GM12875 (cell line): ENCODE measurements at regions not wholly inside any gene's neighbourhood (a gene's known extent, or its start where the extent isn't known, plus 50 kb on each side); places are given as distances from the start of the nearest gene placed in this dataset.
"Not testable (repeated sequence)": the region's sequence is repeated elsewhere in the genome, so short reads cannot be mapped to it uniquely, and the experiment has no call there.

Experiments
- H3K4me3 ChIP-seq: one replicate; pipeline ENCODE4 v1.5.1; 2011; ENCODE audit warnings: low read depth, low read length, control low read depth
- TF ChIP-seq, protein P1 (sequence below): IDR thresholded peaks from 2 replicates; pipeline ENCODE4 v1.5.1; 2011; ENCODE audit warnings: low read depth, mild to moderate bottlenecking, control low read depth, inconsistent platforms, low read length, moderate library complexity, borderline replicate concordance; ENCODE audit not compliant: insufficient read depth

DNA sequence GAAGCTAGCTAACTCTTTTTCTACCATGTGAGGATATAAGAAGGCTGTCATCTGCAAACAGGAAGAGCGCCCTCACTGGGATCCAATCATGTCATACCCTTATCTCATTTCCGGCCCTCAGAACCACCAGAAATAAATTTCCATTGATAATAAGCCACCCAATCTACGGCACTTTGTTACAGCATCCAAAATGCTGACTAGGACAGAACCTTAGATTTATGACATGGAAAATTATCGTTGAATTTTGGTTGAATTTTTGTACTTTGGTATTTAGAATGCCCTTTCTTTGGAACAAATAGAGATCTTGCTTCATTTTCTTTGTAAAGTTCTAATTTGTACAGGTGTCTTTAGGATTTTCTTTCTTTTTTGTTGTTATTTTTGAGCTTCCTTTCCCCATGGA, 53.3 kb upstream of the CYLC2 start:
- TF ChIP-seq, protein P1, sequence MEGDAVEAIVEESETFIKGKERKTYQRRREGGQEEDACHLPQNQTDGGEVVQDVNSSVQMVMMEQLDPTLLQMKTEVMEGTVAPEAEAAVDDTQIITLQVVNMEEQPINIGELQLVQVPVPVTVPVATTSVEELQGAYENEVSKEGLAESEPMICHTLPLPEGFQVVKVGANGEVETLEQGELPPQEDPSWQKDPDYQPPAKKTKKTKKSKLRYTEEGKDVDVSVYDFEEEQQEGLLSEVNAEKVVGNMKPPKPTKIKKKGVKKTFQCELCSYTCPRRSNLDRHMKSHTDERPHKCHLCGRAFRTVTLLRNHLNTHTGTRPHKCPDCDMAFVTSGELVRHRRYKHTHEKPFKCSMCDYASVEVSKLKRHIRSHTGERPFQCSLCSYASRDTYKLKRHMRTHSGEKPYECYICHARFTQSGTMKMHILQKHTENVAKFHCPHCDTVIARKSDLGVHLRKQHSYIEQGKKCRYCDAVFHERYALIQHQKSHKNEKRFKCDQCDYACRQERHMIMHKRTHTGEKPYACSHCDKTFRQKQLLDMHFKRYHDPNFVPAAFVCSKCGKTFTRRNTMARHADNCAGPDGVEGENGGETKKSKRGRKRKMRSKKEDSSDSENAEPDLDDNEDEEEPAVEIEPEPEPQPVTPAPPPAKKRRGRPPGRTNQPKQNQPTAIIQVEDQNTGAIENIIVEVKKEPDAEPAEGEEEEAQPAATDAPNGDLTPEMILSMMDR: no peak
- H3K4me3 ChIP-seq: no peak overlapping the region

DNA sequence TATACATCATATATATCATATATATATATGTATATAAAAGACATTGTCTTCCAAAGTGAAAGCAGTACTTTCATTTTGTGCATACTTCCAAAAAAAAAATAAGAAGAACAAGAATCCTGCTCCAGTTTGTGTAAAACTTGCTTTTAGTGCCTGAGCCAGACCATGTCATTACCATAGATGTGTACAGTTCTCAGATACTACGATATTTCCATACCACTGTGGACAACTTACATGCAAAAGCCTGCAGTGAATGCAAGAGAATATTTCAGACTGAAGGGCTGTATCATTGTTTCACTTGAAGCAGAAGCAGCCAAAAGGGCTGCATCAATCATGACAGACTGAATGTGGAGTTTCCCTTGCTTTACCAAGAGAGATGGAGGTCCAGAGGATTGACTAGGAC, 72.6 kb upstream of the CYLC2 start:
- no peak overlapping the region for H3K4me3 ChIP-seq
- TF ChIP-seq, protein P1: no peak

DNA sequence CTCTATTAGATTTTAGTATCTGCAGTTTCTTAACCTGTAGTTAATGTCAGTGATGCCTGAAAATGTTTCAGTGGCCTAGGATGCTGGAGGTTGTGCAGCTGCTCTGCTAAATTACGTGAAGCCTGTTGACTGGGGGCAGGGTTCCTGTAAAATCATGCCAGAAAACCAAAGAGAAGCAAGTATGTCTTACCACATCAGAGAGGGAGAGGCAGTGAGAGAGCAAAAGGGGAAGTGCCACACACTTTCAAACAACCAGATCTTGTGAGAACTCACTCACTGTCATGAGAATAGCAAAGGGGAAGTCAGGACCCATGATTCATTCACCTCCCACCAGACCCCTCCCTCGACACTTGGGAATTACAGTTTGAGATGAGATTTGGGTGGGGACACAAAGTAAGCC, 83.9 kb upstream of the CYLC2 start:
- TF ChIP-seq, protein P1: no peak
- no peak overlapping the region for H3K4me3 ChIP-seq

DNA sequence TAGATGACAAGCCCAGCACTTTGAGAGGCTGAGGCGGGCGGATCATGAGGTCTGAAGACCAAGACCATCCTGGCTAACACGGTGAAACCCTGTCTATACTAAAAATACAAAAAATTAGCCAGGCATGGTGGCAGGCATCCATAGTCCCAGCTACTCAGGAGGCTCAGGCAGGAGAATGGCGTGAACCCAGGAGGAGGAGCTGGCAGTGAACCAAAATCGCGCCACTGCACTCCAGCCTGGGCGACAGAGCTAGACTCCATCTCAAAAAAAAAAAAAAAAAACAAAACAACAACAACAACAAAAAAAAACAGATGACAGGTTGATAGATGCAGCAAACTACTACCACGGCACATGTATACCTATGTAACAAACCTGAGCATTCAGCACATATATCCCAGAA, 89.3 kb upstream of the CYLC2 start:
- not testable (repeated sequence) for H3K4me3 ChIP-seq

DNA sequence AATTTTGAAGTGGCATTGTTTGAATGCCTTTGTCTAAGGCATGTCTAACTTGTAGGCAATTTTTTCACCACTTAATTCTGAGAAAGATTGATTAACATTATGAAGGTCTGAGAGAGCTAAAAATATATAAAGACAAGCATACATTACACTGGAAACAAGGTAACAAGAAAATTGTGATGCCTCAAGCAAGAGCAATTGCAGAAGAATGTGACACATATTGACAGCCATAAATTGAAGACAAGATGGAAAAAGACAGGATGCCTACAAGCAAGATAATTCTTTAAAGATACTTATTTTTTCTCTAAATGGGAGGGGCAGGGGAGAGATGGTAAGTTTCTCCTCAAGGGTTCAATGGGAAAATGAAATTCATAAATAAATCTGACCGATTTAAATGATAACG, 103.1 kb upstream of the CYLC2 start:
- no peak overlapping the region for H3K4me3 ChIP-seq
- TF ChIP-seq, protein P1: no peak

DNA sequence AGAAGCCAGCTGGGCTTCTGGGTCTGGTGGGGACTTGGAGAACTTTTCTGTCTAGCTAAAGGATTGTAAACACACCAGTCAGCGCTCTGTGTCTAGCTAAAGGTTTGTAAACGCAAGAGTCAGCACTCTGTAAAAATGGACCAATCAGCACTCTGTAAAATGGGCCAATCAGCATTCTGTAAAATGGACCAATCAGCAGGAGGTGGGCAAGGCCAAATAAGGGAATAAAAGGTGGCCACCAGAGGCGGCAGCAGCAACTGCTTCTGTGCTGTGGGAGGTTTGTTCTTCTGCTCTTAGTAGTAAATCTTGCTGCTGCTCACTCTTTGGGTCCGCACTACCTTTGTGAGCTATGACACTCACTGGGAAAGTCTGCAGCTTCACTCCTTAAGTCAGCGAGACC, 106.4 kb upstream of the CYLC2 start:
- not testable (repeated sequence) for H3K4me3 ChIP-seq

DNA sequence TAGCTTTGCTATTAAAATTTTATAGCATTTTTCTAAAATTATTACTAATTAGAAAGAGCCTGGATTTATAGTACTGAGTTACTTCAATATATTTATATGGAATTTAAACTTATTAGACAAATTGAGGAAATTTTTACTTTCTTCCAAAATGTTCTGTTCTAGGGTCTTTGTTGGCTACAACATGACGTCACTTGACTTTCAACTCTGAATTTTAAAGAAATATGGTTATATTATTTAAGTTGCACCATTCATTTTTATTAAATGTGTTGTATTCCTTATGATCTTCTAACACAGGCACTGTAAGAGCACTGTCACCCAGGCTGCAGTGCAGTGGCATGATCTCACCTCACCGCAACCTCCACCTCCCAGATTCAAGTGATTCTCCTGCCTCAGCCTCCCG, 119.4 kb upstream of the CYLC2 start:
- TF ChIP-seq, protein P1: no peak

DNA sequence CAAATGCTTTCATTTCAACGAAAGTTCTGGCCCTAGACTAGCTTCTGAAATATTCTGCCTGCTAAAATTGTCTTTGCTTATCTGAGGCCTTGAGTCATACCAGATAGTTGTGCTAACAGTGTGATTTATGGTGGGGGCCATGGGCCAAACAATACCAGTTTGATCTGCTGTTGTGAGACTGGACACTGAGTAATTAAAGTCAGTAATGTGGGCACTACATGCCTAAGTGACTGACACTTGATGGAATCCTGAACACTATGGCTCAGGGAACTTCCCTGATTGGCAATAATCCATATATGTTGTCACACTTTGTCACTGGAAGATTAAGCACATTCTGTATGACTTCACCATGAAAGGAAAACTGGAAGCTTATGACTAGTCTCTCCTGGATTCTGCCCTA, 127.6 kb upstream of the CYLC2 start:
- TF ChIP-seq, protein P1: no peak
- no peak overlapping the region for H3K4me3 ChIP-seq

More for the DNA sequence above, 119.4 kb upstream of the CYLC2 start:
- no peak overlapping the region for H3K4me3 ChIP-seq
